HCT116 (cell line): ENCODE measurements at regions not wholly inside any gene's neighbourhood (a gene's known extent, or its start where the extent isn't known, plus 50 kb on each side); places are given as distances from the start of the nearest gene placed in this dataset.

Experiments
- ATAC-seq: fragments of 200-7000 bp; cut with Tn5 transposase; 2 replicates; pipeline ENCODE4 v1.9.1; 2020; ENCODE audit warnings: mild to moderate bottlenecking, moderate library complexity
- BruUV-seq: library from RNA; stranded (reverse); fragments of 400-500 nt; replicated peaks from 2 replicates; lab custom pipeline; 2021; lab: Mats Ljungman, UMichigan
- CTCF ChIA-PET: fragments of 300-600 bp; sonication (Branson Sonifier 250); formaldehyde crosslinking; loops from one replicate; lab custom pipeline; 2021; ENCODE audit warnings: antibody characterized with exemption; lab: Charles Lee
- POLR2A ChIA-PET: fragments of 300-600, 350-600 bp; sonication (Branson Sonifier 250); formaldehyde crosslinking; loops from one replicate; lab custom pipeline; 2021; ENCODE audit warnings: antibody characterized with exemption; lab: Charles Lee
- RAD21 ChIA-PET, 2 experiments: fragments of 300-600 bp; sonication (Branson Sonifier 250); formaldehyde crosslinking; loops; one replicate each; lab custom pipeline; 2023; ENCODE audit warnings: low total read pairs in 2 of 2; ENCODE audit not compliant: uncharacterized antibody in 2 of 2, unreplicated experiment in 2 of 2, low non-redundant PET in 1 of 2; lab: Charles Lee
- DNase-seq: peaks from one replicate; pipeline ENCODE4 v3.0.0-alpha.2; 2010; ENCODE audit warnings: low read depth, low spot score
- H2AFZ ChIP-seq: fragments of 200-600 bp; shearing (Covaris generic), sonication (generic); 2 replicates; pipeline ENCODE4 v1.6.1; 2017; ENCODE audit warnings: low read depth, mixed run types, mixed read lengths, antibody characterized with exemption, low read length; ENCODE audit not compliant: poor library complexity, severe bottlenecking
- H3K27ac ChIP-seq: 2 replicates; pipeline ENCODE4 v1.5.1; 2012; ENCODE audit warnings: low read depth, low read length
- H3K27me3 ChIP-seq: fragments of 200-600 bp; sonication (generic); 2 replicates; pipeline ENCODE4 v1.6.1; 2016; ENCODE audit warnings: mixed run types, low read length, mixed read lengths; ENCODE audit not compliant: insufficient read depth
- H3K36me3 ChIP-seq, 2 experiments: fragments of 200-500 bp in 1 of 2; fragments of 200-600 bp in 1 of 2; sonication (Bioruptor generic) in 1 of 2; sonication (generic) in 1 of 2; 2 replicates each; pipeline versions ENCODE4 v1.5.1 to v1.6.1; 2014 to 2016; ENCODE audit warnings: low read length in 2 of 2, inconsistent platforms in 1 of 2, mixed read lengths in 1 of 2, mixed run types in 1 of 2; ENCODE audit not compliant: insufficient read depth in 2 of 2, control insufficient read depth in 1 of 2
- H3K4me1 ChIP-seq, 2 experiments: fragments of 200-600 bp in 1 of 2; sonication (generic) in 1 of 2; 2 replicates each; pipeline versions ENCODE4 v1.5.1 to v1.6.1; 2012 to 2017; ENCODE audit warnings: low read length in 2 of 2, inconsistent platforms in 1 of 2, mild to moderate bottlenecking in 1 of 2, mixed read lengths in 1 of 2, mixed run types in 1 of 2, moderate library complexity in 1 of 2; ENCODE audit not compliant: insufficient read depth in 2 of 2, control insufficient read depth in 1 of 2
- H3K4me2 ChIP-seq: fragments of 200-600 bp; sonication (generic); 2 replicates; pipeline ENCODE4 v1.6.1; 2017; ENCODE audit warnings: mixed run types, low read length, mixed read lengths
- H3K4me3 ChIP-seq, 2 experiments: fragments of 200-600 bp in 1 of 2; sonication (generic) in 1 of 2; replicated peaks in 1 of 2; 2 replicates each; pipeline ENCODE4 v1.5.1; 2011 to 2016; ENCODE audit warnings: low read length in 2 of 2, control low read depth in 1 of 2, low read depth in 1 of 2, mild to moderate bottlenecking in 1 of 2, mixed read lengths in 1 of 2, mixed run types in 1 of 2
- H3K79me2 ChIP-seq: fragments of 200-600 bp; sonication (generic); 2 replicates; pipeline ENCODE4 v1.6.1; 2017; ENCODE audit warnings: mild to moderate bottlenecking, mixed run types, low read length, moderate library complexity, mixed read lengths; ENCODE audit not compliant: insufficient read depth
- H3K9ac ChIP-seq: fragments of 200-600 bp; sonication (generic); 2 replicates; pipeline ENCODE4 v1.6.1; 2016; ENCODE audit warnings: low read length, mixed read lengths
- H3K9me2 ChIP-seq: fragments of 200-600 bp; sonication (generic), shearing (Covaris generic); 2 replicates; pipeline ENCODE4 v1.6.1; 2017; ENCODE audit warnings: mixed run types, mild to moderate bottlenecking, moderate library complexity; ENCODE audit not compliant: insufficient read depth
- H3K9me3 ChIP-seq, 2 experiments: fragments of 200-500 bp in 1 of 2; fragments of 200-600 bp in 1 of 2; sonication (Bioruptor generic) in 1 of 2; sonication (generic) in 1 of 2; 2 replicates each; pipeline ENCODE4 v1.6.1; 2014 to 2017; ENCODE audit warnings: low read length in 2 of 2, mixed read lengths in 2 of 2, inconsistent platforms in 1 of 2, low read depth in 1 of 2, mild to moderate bottlenecking in 1 of 2, mixed run types in 1 of 2, moderate library complexity in 1 of 2; ENCODE audit not compliant: control insufficient read depth in 1 of 2, insufficient read depth in 1 of 2
- H4K20me1 ChIP-seq: fragments of 200-600 bp; sonication (generic), shearing (Covaris generic); 2 replicates; pipeline ENCODE4 v1.6.1; 2017; ENCODE audit warnings: mixed run types, mild to moderate bottlenecking, moderate library complexity; ENCODE audit not compliant: insufficient read depth
- ATF3 ChIP-seq: IDR thresholded peaks from 2 replicates; pipeline ENCODE4 v1.6.1; 2012
- CTCF ChIP-seq, 3 experiments: fragments of 200-600 bp in 1 of 3; sonication (generic) in 1 of 3; IDR thresholded peaks in 2 of 3; conservative IDR thresholded peaks in 1 of 3; 2 replicates each; pipeline ENCODE4 v1.5.1; 2012 to 2017; ENCODE audit warnings: low read depth in 2 of 3, low read length in 2 of 3, antibody characterized with exemption in 1 of 3, borderline replicate concordance in 1 of 3, control low read depth in 1 of 3, mild to moderate bottlenecking in 1 of 3, mixed read lengths in 1 of 3, mixed run types in 1 of 3, moderate library complexity in 1 of 3; ENCODE audit not compliant: insufficient read depth in 1 of 3
- EGR1 ChIP-seq: IDR thresholded peaks from 2 replicates; pipeline ENCODE4 v1.6.1; 2012; ENCODE audit warnings: low read depth
- ELF1 ChIP-seq: IDR thresholded peaks from 2 replicates; pipeline ENCODE4 v1.6.1; 2012; ENCODE audit warnings: low read depth, borderline replicate concordance
- EZH2 ChIP-seq: fragments of 200-600 bp; sonication (generic); IDR thresholded peaks from 2 replicates; pipeline ENCODE4 v1.6.1; 2017; ENCODE audit warnings: antibody characterized with exemption, mixed run types
- EZH2phosphoT487 ChIP-seq: fragments of 200-600 bp; IDR thresholded peaks from 2 replicates; pipeline ENCODE4 v1.6.1; 2018; ENCODE audit warnings: antibody characterized with exemption, borderline replicate concordance
- FOSL1 ChIP-seq: IDR thresholded peaks from 2 replicates; pipeline ENCODE4 v1.6.1; 2012; ENCODE audit warnings: low read depth
- JUND ChIP-seq: IDR thresholded peaks from 2 replicates; pipeline ENCODE4 v1.6.1; 2012
- MAX ChIP-seq: IDR thresholded peaks from 2 replicates; pipeline ENCODE4 v1.6.1; 2012
- POLR2AphosphoS5 ChIP-seq: IDR thresholded peaks from 2 replicates; pipeline ENCODE4 v1.6.1; 2011; ENCODE audit warnings: mild to moderate bottlenecking, low read depth, low read length, moderate library complexity
- RAD21 ChIP-seq: IDR thresholded peaks from 2 replicates; pipeline ENCODE4 v1.6.1; 2012; ENCODE audit warnings: low read depth, mild to moderate bottlenecking
- REST ChIP-seq: IDR thresholded peaks from 2 replicates; pipeline ENCODE4 v1.6.1; 2012; ENCODE audit warnings: low read depth
- SIN3A ChIP-seq: IDR thresholded peaks from 2 replicates; pipeline ENCODE4 v1.6.1; 2012; ENCODE audit warnings: low read depth
- SP1 ChIP-seq: IDR thresholded peaks from 2 replicates; pipeline ENCODE4 v1.6.1; 2012; ENCODE audit warnings: low read depth
- SRF ChIP-seq: IDR thresholded peaks from 2 replicates; pipeline ENCODE4 v1.6.1; 2012; ENCODE audit warnings: low read depth
- TCF7L2 ChIP-seq: IDR thresholded peaks from 2 replicates; pipeline ENCODE4 v1.7.0; 2011; ENCODE audit warnings: borderline replicate concordance, inconsistent platforms; ENCODE audit not compliant: insufficient read depth, insufficient read length; ENCODE audit errors: extremely low read depth
- YY1 ChIP-seq: IDR thresholded peaks from 2 replicates; pipeline ENCODE4 v1.6.1; 2011; ENCODE audit warnings: low read length, low read depth, moderate library complexity, mild to moderate bottlenecking; ENCODE audit not compliant: insufficient replicate concordance; ENCODE audit errors: extremely low read depth
- ZBTB33 ChIP-seq: IDR thresholded peaks from 2 replicates; pipeline ENCODE4 v1.6.1; 2011; ENCODE audit warnings: mild to moderate bottlenecking, low read length, moderate library complexity; ENCODE audit not compliant: insufficient replicate concordance; ENCODE audit errors: extremely low read depth
- ZFX ChIP-seq: fragments of 450-650 bp; IDR thresholded peaks from 2 replicates; pipeline ENCODE4 v1.6.1; 2017
- ZNF274 ChIP-seq: fragments of 200-500 bp; sonication (Bioruptor generic); IDR thresholded peaks from 2 replicates; pipeline ENCODE4 v1.6.1; 2014; ENCODE audit warnings: mild to moderate bottlenecking, low read depth, low read length, inconsistent platforms
- intact Hi-C: fragments of 100-400 bp; cut with micrococcal nuclease; formaldehyde crosslinking; loops from 2 replicates; pipeline ENCODE4 v1.10.0; 2022

- ChIA-PET POLR2A (no interaction called here), CTCF (no interaction called here)
- ATAC-seq: no peak
- intact Hi-C loops: no loop called here
- Histone ChIP-seq H3K9me3 (no peaks in the 10 kb centered on the region), H3K9ac (no peak overlapping the region), H3K4me2 (no peak overlapping the region), H3K79me2 (no peaks in the 10 kb centered on the region), H3K27ac (no peak overlapping the region)
- no peak for TF ChIP-seq YY1
- no peak for TF ChIP-seq EZH2phosphoT487
- TF ChIP-seq REST: no peak
- TF ChIP-seq SRF: no peak
- no peak for TF ChIP-seq POLR2AphosphoS5
- TF ChIP-seq ZNF274: no peak
- no peak for TF ChIP-seq MAX
- no peak for TF ChIP-seq SP1
- TF ChIP-seq ATF3: no peak
- TF ChIP-seq SIN3A: no peak
- no peak for TF ChIP-seq RAD21
- no peak for TF ChIP-seq EGR1
- TF ChIP-seq EZH2: no peak
- no peak for TF ChIP-seq ZFX
- TF ChIP-seq ELF1: no peak
- TF ChIP-seq CTCF (IDR thresholded peaks at IDR 0.05 in 2 of 3, conservative IDR thresholded peaks at IDR 0.05 in 1 of 3; ENCODE audit: borderline replicate concordance in 1 of 3, insufficient read depth in 1 of 3, low read depth in 2 of 3, low read length in 2 of 3): no peak
- no peak for TF ChIP-seq ZBTB33
- no peak for TF ChIP-seq TCF7L2
- TF ChIP-seq JUND: no peak
- no peak for TF ChIP-seq FOSL1
- TF ChIP-seq, all 23 proteins: peak for 0
- no peaks in the 10 kb centered on the region for H3K27me3 ChIP-seq
- BruUV-seq: no TSS peak
- no peak for DNase-seq
- H3K9me2 ChIP-seq: no peaks in the 10 kb centered on the region
- RAD21 ChIA-PET: no interaction called here
- no peaks in the 10 kb centered on the region for H3K4me1 ChIP-seq
- no peaks in the 10 kb centered on the region for H3K36me3 ChIP-seq
- no peak overlapping the region for H3K4me3 ChIP-seq
- no peak overlapping the region for H2AFZ ChIP-seq
- H4K20me1 ChIP-seq: no peaks in the 10 kb centered on the region; the same call in 1 of the 2 replicates
Observed at GRCh38 chr6:160895562-160895961, 96.0 kb upstream of the MAP3K4 start.
